ENCODE measurements at regions not wholly inside any gene's neighbourhood (a gene's known extent, or its start where the extent isn't known, plus 50 kb on each side); places are given as distances from the start of the nearest gene placed in this dataset.
A peak's percentile ranks its signal among the peaks of the same experiment; 100 is the strongest.

GRCh38 chr1:48164571-48164970 is 57.9 kb upstream of the SLC5A9 start:
- no peak for DNase-seq

GRCh38 chr1:48160486-48161132 is 61.9 kb upstream of the SLC5A9 start:
- DNase-seq: no peak

DNA sequence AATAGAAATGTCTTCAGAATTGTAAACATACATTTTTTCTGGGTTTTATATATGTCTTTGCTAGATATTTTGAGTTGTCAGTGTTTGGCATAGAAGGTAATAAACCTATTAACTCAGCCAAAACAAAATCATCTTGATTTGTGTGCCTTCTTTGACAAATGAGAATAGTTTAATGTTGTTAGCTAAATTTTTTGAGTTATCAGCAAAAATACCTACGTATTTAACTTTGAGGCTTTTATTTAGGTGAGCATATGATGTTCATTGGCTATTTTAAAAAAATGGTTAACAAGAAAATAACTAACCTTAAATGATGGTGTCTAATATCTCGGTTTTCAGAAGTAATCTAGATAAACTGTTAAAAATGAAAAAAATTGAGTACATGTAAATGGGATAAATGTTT is 83.2 kb upstream of the SLC5A9 start:
- no peak for DNase-seq

DNA sequence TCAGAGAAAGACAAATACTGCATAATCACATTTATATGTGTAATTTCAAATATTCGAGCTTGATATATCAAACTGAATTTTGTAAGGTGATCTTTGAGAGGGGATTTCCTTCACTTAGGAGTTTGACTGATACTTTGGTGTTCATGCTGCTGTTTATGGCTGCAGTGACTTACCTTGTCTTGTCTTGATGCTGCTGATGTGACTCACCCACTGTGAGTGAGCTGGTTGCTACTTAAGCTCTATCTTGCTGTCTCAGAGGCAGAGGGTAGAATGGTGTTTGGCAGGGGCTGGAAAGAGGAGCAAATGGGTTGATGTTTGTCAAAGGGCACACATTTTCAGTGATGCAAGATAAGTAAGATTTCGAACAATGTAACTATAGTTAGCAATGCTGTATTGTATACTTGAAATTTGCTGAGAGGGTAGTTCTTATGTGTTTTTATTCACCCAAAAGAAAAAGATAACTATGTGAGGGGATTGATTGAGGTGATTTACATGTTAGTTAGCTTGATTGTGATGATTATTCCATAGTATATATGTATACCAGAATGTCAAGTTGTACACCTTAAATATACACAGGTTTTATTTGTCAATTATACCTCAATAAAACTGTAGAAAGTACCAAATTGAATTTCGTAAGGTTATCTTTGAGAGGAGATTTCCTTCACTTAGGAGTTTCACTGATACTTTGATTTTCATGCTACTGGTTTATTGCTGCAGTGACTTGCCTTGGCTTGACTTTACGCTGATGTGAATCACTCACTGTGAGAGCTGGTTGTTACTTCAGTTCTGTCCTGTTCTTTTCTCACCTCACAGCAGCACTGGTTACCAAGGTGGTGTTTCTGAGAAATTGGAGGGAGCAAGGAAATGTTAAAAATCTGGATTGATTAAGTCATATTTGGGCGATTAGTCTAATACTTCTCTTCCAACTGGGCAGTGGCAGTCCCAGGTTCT is 94.5 kb upstream of the SLC5A9 start:
- no peak for DNase-seq

GRCh38 chr1:48123647-48124046 is 98.9 kb upstream of the SLC5A9 start:
- DNase-seq: no peak

DNA sequence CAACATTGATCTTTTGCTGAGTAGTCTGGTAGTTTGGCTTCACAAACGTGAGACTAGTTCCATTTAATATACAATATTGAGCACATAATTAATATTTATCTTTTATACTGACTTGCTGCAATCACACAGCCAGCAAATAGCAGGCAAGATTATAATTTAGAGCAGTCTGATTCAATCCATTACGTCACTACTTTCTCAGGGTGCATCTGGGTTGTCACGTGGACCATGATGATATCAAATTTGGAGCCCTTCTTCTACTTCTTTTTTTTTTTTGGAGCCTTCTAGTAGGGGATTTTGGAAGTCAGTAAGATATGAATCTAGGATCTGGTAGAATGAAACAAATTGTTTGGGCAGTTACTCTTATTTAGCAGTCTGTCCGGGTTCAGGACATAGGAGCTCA is 100.6 kb upstream of the SLC5A9 start:
- DNase-seq: no peak

DNA sequence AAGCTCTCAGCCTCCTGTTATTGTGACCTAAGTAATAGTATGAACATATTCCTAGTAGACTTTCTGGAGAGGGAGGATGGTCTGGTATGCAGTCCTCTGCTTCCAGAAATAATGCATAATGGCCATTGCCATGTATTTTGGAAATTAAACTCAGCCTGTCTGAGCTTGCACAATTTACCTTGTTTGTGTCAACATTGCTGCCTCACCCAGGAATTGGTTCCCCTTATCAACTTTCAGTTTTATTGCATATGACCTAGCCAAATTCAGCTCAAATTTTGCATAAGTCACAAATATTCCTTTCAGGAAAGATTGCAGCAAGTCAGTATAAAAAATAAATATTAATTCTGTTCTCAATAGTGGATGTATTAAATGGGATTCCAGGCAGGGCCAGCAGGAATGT is 101.9 kb upstream of the SLC5A9 start:
- no peak for DNase-seq

GRCh38 chr1:48115835-48116234 is 106.7 kb upstream of the SLC5A9 start:
- DNase-seq: no peak

DNA sequence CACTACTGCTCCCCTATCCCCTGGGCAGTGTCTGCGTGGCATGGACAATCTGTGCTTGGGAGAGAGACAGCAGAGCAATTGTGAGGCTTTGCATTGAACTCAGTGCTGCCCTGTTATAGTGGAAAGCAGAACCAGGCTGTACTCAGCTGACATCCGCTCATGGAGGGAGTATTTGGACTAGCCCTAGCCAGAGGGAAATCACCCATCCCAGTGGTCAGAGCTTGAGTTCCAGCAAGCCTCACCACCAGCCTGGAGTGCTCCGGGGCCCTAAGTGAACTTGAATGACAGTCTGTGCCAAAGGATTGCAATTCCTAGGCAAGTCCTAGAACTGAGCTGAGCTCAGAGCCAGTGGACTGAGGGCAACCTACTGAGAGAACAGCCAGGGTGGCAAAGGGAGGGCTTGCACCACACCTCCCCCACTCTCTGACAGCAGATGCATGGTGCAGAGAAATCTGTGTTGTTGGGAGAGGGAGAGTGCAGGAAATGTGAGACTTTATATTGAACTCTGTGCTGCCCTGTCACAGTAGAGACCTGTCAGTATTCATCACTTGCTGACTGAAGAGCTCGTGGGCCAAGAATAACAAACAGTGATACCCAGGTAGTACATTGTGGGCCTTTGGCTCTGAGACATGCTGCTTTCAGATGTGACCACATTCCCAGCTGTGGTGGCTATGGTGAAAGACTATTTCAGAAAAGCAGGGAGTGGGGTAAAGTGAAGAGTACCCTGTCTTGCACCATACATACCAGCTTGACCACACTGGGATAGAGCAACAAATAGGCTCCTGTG is 107.7 kb upstream of the SLC5A9 start:
- no peak for DNase-seq

- peak; percentile 21 for DNase-seq
Observed at GRCh38 chr1:48109390-48110013, 112.3 kb upstream of the TRABD2B start.

DNA sequence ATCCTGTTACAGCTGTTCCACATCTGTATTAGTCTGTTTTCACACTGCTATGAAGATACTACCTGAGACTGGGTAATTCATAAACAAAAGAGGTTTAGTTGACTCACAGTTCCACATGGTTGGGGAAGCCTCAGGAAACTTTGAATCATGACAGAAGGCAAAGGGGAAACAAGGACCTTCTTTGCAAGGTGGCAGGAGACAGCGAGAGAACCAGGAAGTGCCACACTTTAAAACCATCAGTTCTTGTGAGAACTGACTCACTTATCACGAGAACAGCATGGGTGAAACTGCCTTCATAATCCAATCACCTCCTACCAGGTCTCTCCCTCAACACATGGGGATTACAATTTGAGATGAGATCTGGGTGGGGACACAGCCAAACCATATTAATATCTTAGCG is 110.3 kb upstream of the TRABD2B start:
- no peak for DNase-seq

DNA sequence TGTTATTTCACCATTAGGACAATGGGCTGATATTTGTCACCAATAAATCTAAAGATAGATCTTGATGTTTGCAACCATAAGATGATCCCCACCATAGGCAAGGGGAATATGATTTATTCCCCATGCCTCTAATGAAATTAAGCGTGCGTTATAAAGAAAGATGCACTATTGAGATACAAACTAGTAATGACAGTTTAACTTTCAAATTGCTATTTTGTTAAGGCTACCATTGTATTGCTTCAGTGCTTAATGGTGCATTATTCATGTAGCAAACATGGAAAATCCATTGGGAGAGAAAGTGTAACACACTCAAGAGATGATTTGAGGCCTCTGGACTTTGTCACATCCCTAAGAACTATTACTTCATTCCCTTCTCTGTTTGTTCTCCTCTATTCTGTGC is 108.9 kb upstream of the TRABD2B start:
- DNase-seq: no peak

DNA sequence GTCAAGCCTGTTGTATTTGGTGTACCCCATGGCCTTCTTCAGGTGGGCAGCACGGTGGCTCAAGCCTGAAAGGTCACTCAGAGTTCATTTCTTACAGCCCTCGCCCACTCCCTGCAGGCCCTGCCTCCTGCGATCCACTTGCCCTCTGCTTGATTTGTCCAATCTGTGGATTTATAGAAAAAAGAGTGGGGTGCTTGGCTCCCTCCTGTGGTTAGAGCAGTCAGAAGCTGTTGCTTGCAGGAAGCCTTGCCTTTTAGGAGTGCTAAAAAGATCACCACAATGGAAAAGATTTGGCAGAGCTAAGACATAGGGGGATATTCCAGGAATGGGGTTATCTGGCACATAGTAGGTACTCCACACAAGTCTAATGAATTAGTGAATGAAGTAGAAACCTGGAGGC is 108.0 kb upstream of the TRABD2B start:
- no peak for DNase-seq

GRCh38 chr1:48103495-48103894 is 106.3 kb upstream of the TRABD2B start:
- DNase-seq: no peak

GRCh38 chr1:48102766-48103165 is 105.6 kb upstream of the TRABD2B start:
- no peak for DNase-seq

DNA sequence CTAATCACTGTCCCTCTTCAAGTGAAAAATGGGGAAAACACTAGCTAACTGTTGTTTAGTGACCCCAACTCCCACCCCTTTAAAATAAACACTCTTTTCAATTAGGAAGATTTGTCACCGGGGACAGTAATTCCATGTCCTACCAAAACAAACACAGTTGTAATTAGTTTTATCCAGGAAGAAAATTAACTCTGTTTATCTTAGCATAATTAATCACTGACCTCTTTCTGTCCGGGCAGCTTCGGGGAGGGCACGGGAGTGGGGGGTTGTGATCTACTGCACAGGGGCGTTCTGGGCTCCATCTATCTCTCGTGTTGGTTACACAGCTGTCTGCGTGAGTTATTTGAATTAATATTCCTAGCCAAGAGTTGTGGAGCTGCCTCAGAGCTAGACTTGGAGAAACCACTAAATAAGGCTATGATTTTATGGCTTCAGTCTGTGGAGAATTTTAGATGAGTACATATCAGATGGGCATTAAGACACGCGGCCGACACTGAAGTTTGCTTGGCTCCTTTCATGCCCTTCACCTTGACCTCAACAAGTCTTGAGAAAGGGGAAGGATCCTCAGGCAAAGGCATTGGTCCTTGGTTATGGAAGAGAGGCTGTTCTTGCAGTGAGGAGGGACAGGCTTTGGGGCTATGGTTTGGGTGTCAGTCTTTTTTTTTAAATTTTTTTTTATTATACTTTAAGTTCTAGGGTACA is 102.0 kb upstream of the TRABD2B start:
- no peak for DNase-seq

GRCh38 chr1:48093696-48094528 is 96.7 kb upstream of the TRABD2B start:
- peak; percentile 65 for DNase-seq

DNA sequence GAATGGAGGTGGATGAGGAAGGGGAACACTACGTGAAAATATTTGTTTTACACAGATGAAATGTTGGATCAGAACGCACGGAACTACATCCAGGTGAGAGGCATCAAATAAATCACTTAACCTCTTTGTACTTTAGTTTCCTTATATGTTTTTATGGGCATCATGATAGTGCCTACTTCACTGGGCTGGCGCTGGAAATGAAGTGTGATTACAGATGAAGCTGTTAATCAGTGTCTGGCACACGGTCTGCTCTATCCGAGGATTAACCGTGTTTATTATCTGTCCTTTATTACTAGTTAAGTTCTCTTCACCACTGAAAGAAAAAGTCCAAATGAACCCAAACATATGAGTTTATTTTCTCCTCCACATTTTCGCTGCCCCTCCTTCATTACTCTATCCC is 96.0 kb upstream of the TRABD2B start:
- DNase-seq: no peak

DNA sequence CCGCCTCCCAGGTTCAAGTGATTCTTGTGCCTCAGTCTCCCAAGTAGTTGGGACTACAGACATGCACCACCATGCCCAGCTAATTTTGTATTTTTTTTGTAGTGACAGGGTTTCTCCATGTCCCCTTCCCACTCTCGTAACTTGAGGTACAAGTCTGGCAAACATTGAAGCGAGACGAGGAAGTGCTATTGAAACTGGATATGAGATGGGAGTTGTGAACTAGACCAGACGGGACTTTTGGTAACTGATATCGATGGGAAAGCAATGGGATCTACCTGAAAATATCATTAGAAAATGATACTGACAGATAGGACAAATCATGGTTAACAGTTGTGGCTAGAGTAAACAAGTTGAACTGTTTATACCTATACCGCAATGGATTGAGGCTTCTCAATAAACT is 95.2 kb upstream of the TRABD2B start:
- no peak for DNase-seq

DNA sequence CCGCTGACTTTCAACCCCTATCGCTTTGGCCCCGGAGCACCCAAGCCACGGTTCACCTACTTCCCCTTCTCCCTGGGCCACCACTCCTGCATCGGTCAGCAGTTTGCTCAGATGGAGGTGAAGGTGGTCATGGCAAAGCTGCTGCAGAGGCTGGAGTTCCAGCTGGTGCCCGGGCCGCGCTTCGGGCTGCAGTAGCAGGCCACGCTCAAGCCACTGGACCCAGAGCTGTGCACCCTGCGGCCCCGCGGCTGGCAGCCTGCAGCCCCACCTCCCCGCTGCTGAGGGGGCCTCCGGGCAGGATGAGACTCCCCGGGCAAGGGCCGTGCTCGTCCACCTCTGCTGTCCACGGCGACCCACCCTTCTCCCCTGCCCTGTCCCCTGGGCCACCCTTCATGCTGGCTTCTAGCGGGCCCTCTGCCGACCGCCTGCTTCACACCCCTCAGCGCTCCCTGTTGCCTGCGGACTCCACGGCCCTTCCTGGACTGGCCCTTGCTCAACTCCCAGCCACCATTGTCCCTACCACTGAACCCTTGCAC is 92.2 kb upstream of the TRABD2B start:
- DNase-seq: no peak

DNA sequence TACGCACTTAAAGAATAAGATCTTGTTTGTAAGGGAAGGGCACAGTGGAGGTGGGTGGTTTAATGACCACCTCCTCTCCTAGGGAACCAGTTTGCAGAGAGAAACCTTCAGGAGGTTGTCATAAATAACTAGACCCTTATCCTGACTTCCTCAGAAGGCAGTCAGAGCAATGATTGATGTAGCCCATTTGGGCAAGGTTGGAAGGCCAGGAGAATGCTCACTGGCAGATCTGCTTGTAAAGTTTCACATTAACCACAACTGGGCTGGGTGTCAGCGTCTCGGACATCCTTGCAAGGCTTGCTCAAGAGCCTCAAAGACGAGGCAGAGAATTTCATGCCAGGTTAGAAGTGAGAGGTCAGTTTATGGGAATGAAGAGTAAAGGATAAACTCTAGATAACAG is 87.6 kb upstream of the TRABD2B start:
- DNase-seq: no peak
